Activated CD4-positive, alpha-beta memory T cell treated with anti-CD3 and anti-CD28 coated beads for 36 hours (primary cell): ENCODE measurements at regions not wholly inside any gene's neighbourhood (a gene's known extent, or its start where the extent isn't known, plus 50 kb on each side); places are given as distances from the start of the nearest gene placed in this dataset.

ENCODE experiments used
- CTCF ChIA-PET: fragments of 350-600 bp; sonication (Branson Sonifier 250); formaldehyde crosslinking; loops from one replicate; lab custom pipeline; 2021; ENCODE audit warnings: antibody characterized with exemption, inconsistent platforms; lab: Charles Lee
- POLR2A ChIA-PET: fragments of 350-600 bp; sonication (Branson Sonifier 250); formaldehyde crosslinking; loops from one replicate; lab custom pipeline; 2021; ENCODE audit warnings: antibody characterized with exemption; lab: Charles Lee
- DNase-seq: peaks from one replicate; pipeline ENCODE4 v3.0.0-alpha.2; 2020
- H3K27ac Mint-ChIP-seq: one replicate; pipeline ENCODE4 v1.8.0; 2021; ENCODE audit warnings: mixed read lengths
- H3K27me3 Mint-ChIP-seq: one replicate; pipeline ENCODE4 v1.8.0; 2021; ENCODE audit warnings: mixed read lengths
- H3K36me3 Mint-ChIP-seq: one replicate; pipeline ENCODE4 v1.8.0; 2021; ENCODE audit warnings: mixed read lengths
- H3K4me1 Mint-ChIP-seq: one replicate; pipeline ENCODE4 v1.8.0; 2021; ENCODE audit warnings: low read depth, mixed read lengths
- H3K4me3 Mint-ChIP-seq: one replicate; pipeline ENCODE4 v1.8.0; 2021; ENCODE audit warnings: mild to moderate bottlenecking, mixed read lengths
- H3K9me3 Mint-ChIP-seq: one replicate; pipeline ENCODE4 v1.8.0; 2021; ENCODE audit warnings: mixed read lengths
- intact Hi-C: fragments of 100-400 bp; cut with micrococcal nuclease; formaldehyde crosslinking; loops from one replicate; pipeline ENCODE4 v1.15.1; 2023

DNA sequence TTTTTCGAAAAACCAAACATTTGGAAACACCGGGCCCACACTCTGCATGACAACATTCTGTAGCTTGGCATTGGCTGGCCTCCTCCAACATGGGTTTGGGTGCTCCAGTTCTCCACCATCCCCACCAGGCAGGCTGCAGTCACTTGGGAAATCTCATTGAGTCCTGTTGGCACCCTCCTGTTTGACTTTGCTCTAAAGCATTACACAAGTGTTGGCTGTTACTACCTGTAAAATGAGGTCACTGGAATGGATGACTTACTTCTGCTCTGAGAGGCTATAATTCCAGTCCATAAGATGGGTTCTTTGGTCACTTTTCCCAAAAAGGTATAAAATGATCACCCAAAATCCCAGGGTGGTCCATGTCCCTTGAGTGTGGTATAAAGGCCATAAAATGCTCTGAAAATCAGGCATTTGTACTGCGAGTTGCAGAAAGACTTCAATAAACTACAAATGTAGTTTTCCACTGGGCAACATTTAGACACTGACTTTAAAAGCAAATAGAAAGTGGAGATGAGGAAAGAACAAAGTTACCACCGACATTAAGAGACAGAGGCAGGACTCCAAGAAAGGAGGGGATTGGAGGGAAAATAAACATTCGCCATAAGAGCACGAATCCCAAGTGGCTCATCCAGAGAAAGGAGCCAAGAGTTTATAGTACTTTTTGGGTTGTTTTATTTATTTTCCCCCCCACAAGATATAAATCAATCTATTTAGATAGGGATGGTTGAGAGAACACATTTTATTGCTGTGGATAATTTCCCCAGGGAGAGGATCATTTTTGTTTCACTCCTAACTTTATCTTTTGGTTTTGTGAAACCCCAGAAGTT lies 295.1 kb downstream of the TLE1 start:
- no peak overlapping the region for H3K27ac Mint-ChIP-seq
- no peak for DNase-seq
- H3K9me3 Mint-ChIP-seq, result peaks cover 9% of the 10 kb centered on the region
- ChIA-PET POLR2A (no interaction called here), CTCF (no interaction called here)
- no peaks in the 10 kb centered on the region for H3K36me3 Mint-ChIP-seq
- no peaks in the 10 kb centered on the region for H3K4me1 Mint-ChIP-seq
- intact Hi-C loops, result no loop called here
- no peaks in the 10 kb centered on the region for H3K27me3 Mint-ChIP-seq
- H3K4me3 Mint-ChIP-seq, result no peak overlapping the region

DNA sequence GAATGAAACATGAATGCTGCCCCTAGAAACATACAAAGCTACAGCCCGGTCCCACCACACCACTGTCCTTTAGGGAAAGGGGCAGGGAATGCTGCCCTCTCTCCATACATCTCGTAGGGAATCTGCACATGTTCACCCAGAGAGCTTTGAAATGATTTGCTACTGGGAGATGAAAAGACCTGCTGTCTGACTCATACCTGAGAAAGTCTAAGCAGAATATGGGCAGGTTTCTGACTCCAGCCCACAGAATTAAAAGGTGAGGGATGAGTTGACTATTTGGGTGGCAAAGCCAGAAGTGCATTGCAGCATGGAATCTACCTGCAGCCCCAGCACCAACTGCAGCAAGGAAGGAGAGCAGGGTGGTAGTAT lies 297.9 kb downstream of the TLE1 start:
- no peak for DNase-seq
- Mint-ChIP-seq H3K27me3 (no peaks in the 10 kb centered on the region), H3K27ac (no peak overlapping the region), H3K4me3 (no peak overlapping the region), H3K4me1 (no peaks in the 10 kb centered on the region), H3K36me3 (no peaks in the 10 kb centered on the region), H3K9me3 (peaks cover 5% of the 10 kb centered on the region)
- ChIA-PET CTCF (no interaction called here), POLR2A (no interaction called here)
- intact Hi-C loops, result no loop called here

GRCh38 chr9:81390792-81391456 lies 298.4 kb downstream of the TLE1 start:
- DNase-seq, result no peak
- ChIA-PET POLR2A (no interaction called here), CTCF (no interaction called here)
- intact Hi-C loops, result no loop called here
- Mint-ChIP-seq H3K36me3 (no peaks in the 10 kb centered on the region), H3K4me3 (no peak overlapping the region), H3K9me3 (peaks cover 4% of the 10 kb centered on the region), H3K27me3 (no peaks in the 10 kb centered on the region), H3K4me1 (no peaks in the 10 kb centered on the region), H3K27ac (no peak overlapping the region)

GRCh38 chr9:81389569-81389993 lies 299.8 kb downstream of the TLE1 start:
- H3K4me1 Mint-ChIP-seq, result no peaks in the 10 kb centered on the region
- no peak overlapping the region for H3K27ac Mint-ChIP-seq
- no peak overlapping the region for H3K4me3 Mint-ChIP-seq
- peaks cover 7% of the 10 kb centered on the region for H3K9me3 Mint-ChIP-seq
- CTCF ChIA-PET, result no interaction called here
- H3K36me3 Mint-ChIP-seq, result no peaks in the 10 kb centered on the region
- intact Hi-C loops, result no loop called here
- no peak for DNase-seq
- no peaks in the 10 kb centered on the region for H3K27me3 Mint-ChIP-seq
- POLR2A ChIA-PET, result no interaction called here

DNA sequence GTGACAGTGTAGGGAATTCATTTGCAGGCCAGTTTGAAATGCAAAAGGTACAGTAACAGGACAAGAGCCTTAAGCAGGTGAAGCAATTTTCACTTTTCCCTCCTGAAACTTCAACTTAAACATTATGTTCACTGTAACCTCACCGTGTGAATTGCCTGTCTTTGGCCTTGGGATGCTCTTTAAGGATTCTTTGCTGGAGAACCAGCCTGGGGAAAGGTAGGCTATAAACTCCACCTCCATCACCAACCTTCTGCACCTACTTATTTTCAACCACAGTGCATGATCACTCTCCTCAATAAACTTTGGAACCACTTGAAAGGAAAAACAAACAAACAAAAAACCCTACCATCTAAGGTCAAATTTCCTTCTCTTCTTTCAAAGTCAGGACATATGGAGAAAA lies 300.5 kb downstream of the TLE1 start:
- H3K36me3 Mint-ChIP-seq, result no peaks in the 10 kb centered on the region
- H3K27ac Mint-ChIP-seq, result no peak overlapping the region
- peaks cover 7% of the 10 kb centered on the region for H3K9me3 Mint-ChIP-seq
- intact Hi-C loops, result no loop called here
- POLR2A ChIA-PET, result no interaction called here
- no peak overlapping the region for H3K4me3 Mint-ChIP-seq
- no peaks in the 10 kb centered on the region for H3K27me3 Mint-ChIP-seq
- H3K4me1 Mint-ChIP-seq, result no peaks in the 10 kb centered on the region
- CTCF ChIA-PET, result no interaction called here
- no peak for DNase-seq

- no peaks in the 10 kb centered on the region for H3K4me1 Mint-ChIP-seq
Measured at GRCh38 chr9:81387360-81388106, 301.8 kb downstream of the TLE1 start.

DNA sequence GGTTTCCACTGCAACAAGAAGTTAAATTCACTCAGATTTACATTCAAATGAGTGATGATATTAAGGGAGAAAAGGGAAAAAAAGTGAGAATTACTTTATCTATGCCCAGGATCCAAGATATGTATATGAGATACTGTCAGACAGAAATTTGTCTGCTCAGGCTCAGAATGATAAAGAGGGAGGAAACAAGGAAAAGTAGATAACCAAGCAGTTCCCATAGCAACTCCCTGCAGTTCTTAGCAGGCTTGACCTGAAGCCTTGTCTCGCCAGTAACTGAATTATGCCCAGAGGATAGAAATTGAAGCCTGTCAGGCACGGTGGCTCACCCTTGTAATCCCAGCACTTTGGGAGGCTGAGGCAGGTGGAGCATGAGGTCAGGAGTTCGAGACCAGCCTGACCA lies 304.4 kb downstream of the TLE1 start:
- no peaks in the 10 kb centered on the region for H3K4me1 Mint-ChIP-seq
- DNase-seq, result no peak
- ChIA-PET CTCF (no interaction called here), POLR2A (no interaction called here)
- no peak overlapping the region for H3K4me3 Mint-ChIP-seq
- H3K9me3 Mint-ChIP-seq, result peaks cover 7% of the 10 kb centered on the region
- H3K27ac Mint-ChIP-seq, result no peak overlapping the region
- H3K27me3 Mint-ChIP-seq, result no peaks in the 10 kb centered on the region
- intact Hi-C loops, result no loop called here
- H3K36me3 Mint-ChIP-seq, result no peaks in the 10 kb centered on the region

More at GRCh38 chr9:81387360-81388106, 301.8 kb downstream of the TLE1 start:
- Mint-ChIP-seq H3K27ac (no peak overlapping the region), H3K4me3 (no peak overlapping the region), H3K27me3 (no peaks in the 10 kb centered on the region), H3K9me3 (peaks cover 7% of the 10 kb centered on the region), H3K36me3 (no peaks in the 10 kb centered on the region)
- intact Hi-C loops, result no loop called here
- ChIA-PET CTCF (no interaction called here), POLR2A (no interaction called here)
- no peak for DNase-seq

- Mint-ChIP-seq H3K4me3 (no peak overlapping the region), H3K4me1 (no peaks in the 10 kb centered on the region), H3K9me3 (peaks cover 3% of the 10 kb centered on the region), H3K27me3 (no peaks in the 10 kb centered on the region), H3K27ac (no peak overlapping the region), H3K36me3 (no peaks in the 10 kb centered on the region)
- CTCF ChIA-PET, result no interaction called here
- no peak for DNase-seq
- POLR2A ChIA-PET, result no interaction called here
- intact Hi-C loops, result no loop called here
Measured at GRCh38 chr9:81382281-81382680, 307.1 kb downstream of the TLE1 start.

DNA sequence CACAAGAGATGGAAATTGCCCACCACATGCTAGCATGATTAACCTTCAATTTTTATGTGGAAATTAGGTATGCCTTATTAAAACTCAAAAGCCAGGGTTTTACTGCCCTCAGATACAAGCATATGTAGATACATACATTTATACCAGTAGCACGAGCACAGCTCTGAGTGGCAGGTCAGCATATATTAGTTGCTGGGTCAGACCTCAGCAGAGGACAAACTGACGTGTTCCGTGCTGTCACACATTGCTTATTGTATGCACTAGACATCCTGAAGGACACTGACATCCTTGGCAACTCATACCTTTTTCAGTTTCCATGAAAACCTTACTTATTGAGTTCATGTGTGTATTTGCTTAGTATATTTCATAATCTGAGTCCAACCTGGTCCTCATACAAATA lies 307.7 kb downstream of the TLE1 start:
- no peak for DNase-seq
- H3K27me3 Mint-ChIP-seq, result no peaks in the 10 kb centered on the region
- intact Hi-C loops, result no loop called here
- peaks cover 3% of the 10 kb centered on the region for H3K9me3 Mint-ChIP-seq
- no peak overlapping the region for H3K4me3 Mint-ChIP-seq
- ChIA-PET POLR2A (no interaction called here), CTCF (no interaction called here)
- no peak overlapping the region for H3K27ac Mint-ChIP-seq
- no peaks in the 10 kb centered on the region for H3K4me1 Mint-ChIP-seq
- H3K36me3 Mint-ChIP-seq, result no peaks in the 10 kb centered on the region

GRCh38 chr9:81380504-81381359 lies 308.6 kb downstream of the TLE1 start:
- H3K36me3 Mint-ChIP-seq, result no peaks in the 10 kb centered on the region
- H3K4me1 Mint-ChIP-seq, result no peaks in the 10 kb centered on the region
- no peaks in the 10 kb centered on the region for H3K27me3 Mint-ChIP-seq
- no peak for DNase-seq
- ChIA-PET CTCF (no interaction called here), POLR2A (interaction anchor here (1.0 kb wide), 1 partner anchor 64 kb away, joined by 3 read pairs; no protein-coding TSS in a partner anchor)
- peaks cover 3% of the 10 kb centered on the region for H3K9me3 Mint-ChIP-seq
- intact Hi-C loops, result no loop called here
- H3K4me3 Mint-ChIP-seq, result no peak overlapping the region
- H3K27ac Mint-ChIP-seq, result no peak overlapping the region

GRCh38 chr9:81379655-81380054 lies 309.7 kb downstream of the TLE1 start:
- intact Hi-C loops, result no loop called here
- DNase-seq, result no peak
- Mint-ChIP-seq H3K36me3 (no peaks in the 10 kb centered on the region), H3K9me3 (no peaks in the 10 kb centered on the region), H3K4me3 (no peak overlapping the region), H3K27ac (no peak overlapping the region), H3K27me3 (no peaks in the 10 kb centered on the region), H3K4me1 (no peaks in the 10 kb centered on the region)
- ChIA-PET CTCF (no interaction called here), POLR2A (no interaction called here)

DNA sequence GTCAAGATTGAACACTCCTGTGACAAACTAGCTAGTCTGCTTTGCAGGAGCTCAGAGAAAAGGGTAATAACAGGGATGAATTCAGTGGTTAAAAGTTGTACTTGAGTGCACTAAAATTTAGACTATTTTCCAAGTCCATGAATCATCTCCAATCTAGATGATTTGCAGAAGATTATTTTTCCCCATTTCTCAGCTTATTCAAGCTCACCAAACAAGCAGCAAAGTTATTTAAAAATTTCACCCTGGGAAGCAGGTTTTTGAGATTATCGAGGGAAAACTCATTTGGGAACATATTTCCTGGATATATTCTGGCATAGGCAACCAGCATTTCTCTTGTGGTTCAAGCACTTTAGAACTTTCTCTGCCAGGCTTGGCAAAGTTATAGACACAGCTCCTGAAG lies 311.4 kb downstream of the TLE1 start:
- H3K27ac Mint-ChIP-seq, result no peak overlapping the region
- no peak for DNase-seq
- H3K27me3 Mint-ChIP-seq, result no peaks in the 10 kb centered on the region
- no peak overlapping the region for H3K4me3 Mint-ChIP-seq
- H3K4me1 Mint-ChIP-seq, result no peaks in the 10 kb centered on the region
- POLR2A ChIA-PET, result no interaction called here
- H3K9me3 Mint-ChIP-seq, result peaks cover 2% of the 10 kb centered on the region
- CTCF ChIA-PET, result no interaction called here
- no peaks in the 10 kb centered on the region for H3K36me3 Mint-ChIP-seq
- intact Hi-C loops, result no loop called here
